IPS DF 4.7 (cell line): ENCODE measurements at regions not wholly inside any gene's neighbourhood (a gene's known extent, or its start where the extent isn't known, plus 50 kb on each side); places are given as distances from the start of the nearest gene placed in this dataset.
"Not testable (repeated sequence)": the region's sequence is repeated elsewhere in the genome, so short reads cannot be mapped to it uniquely, and the experiment has no call there.

Experiments
- DNase-seq: peaks from one replicate; pipeline ENCODE4 v3.0.0-alpha.2; 2013; ENCODE audit warnings: low spot score; ENCODE audit errors: extremely low read depth

GRCh38 chr9:107609547-107609946 is 120.0 kb upstream of the KLF4 start:
- no peak for DNase-seq

- no peak for DNase-seq
These were observed 116.7 kb upstream of the KLF4 start for GRCh38 chr9:107606149-107606790.

GRCh38 chr9:107605041-107605440 is 115.5 kb upstream of the KLF4 start:
- DNase-seq, result no peak

- no peak for DNase-seq
These were observed 113.7 kb upstream of the KLF4 start for GRCh38 chr9:107603281-107603680.

GRCh38 chr9:107600060-107600573 is 110.5 kb upstream of the KLF4 start:
- no peak for DNase-seq

GRCh38 chr9:107597743-107598217 is 108.2 kb upstream of the KLF4 start:
- DNase-seq, result no peak

GRCh38 chr9:107594908-107595530 is 105.5 kb upstream of the KLF4 start:
- no peak for DNase-seq

- DNase-seq, result no peak
These were observed 103.8 kb upstream of the KLF4 start for GRCh38 chr9:107593224-107593870.

GRCh38 chr9:107592424-107592823 is 102.9 kb upstream of the KLF4 start:
- no peak for DNase-seq

- DNase-seq, result no peak
These were observed 102.2 kb upstream of the KLF4 start for GRCh38 chr9:107591781-107592180.

GRCh38 chr9:107588393-107588792 is 98.8 kb upstream of the KLF4 start:
- no peak for DNase-seq

GRCh38 chr9:107587191-107587963 is 97.8 kb upstream of the KLF4 start:
- DNase-seq, result no peak

- no peak for DNase-seq
These were observed 96.9 kb upstream of the KLF4 start for GRCh38 chr9:107586493-107586892.

GRCh38 chr9:107585465-107585864 is 95.9 kb upstream of the KLF4 start:
- no peak for DNase-seq

GRCh38 chr9:107584944-107585343 is 95.4 kb upstream of the KLF4 start:
- DNase-seq, result no peak

- DNase-seq, result no peak
These were observed 94.6 kb upstream of the KLF4 start for GRCh38 chr9:107584186-107584585.

- no peak for DNase-seq
These were observed 87.7 kb upstream of the KLF4 start for GRCh38 chr9:107577140-107577776.

GRCh38 chr9:107571148-107571547 is 81.6 kb upstream of the KLF4 start:
- no peak for DNase-seq

GRCh38 chr9:107569174-107569573 is 79.6 kb upstream of the KLF4 start:
- no peak for DNase-seq

GRCh38 chr9:107568406-107568805 is 78.8 kb upstream of the KLF4 start:
- DNase-seq, result not testable (repeated sequence)

GRCh38 chr9:107567462-107567861 is 77.9 kb upstream of the KLF4 start:
- DNase-seq, result no peak
